Fibroblast of skin of left biceps (primary cell): ENCODE measurements at regions not wholly inside any gene's neighbourhood (a gene's known extent, or its start where the extent isn't known, plus 50 kb on each side); places are given as distances from the start of the nearest gene placed in this dataset.

ENCODE experiments used
- DNase-seq, 2 experiments: peaks; one replicate each; pipeline ENCODE4 v3.0.0-alpha.2; 2013; ENCODE audit warnings: low read depth in 2 of 2

- peak in 1 of 2 experiments; percentile 1 for DNase-seq
Measured at GRCh38 chr20:48463916-48464315, 363.9 kb downstream of the PREX1 start.

- DNase-seq: no peak
Measured at GRCh38 chr20:48463096-48463720, 364.6 kb downstream of the PREX1 start.

GRCh38 chr20:48461735-48462119 is 366.1 kb downstream of the PREX1 start:
- no peak for DNase-seq

- DNase-seq: no peak
Measured at GRCh38 chr20:48461091-48461734, 366.6 kb downstream of the PREX1 start.

- no peak for DNase-seq
Measured at GRCh38 chr20:48460681-48461080, 367.1 kb downstream of the PREX1 start.

GRCh38 chr20:48459722-48460395 is 367.9 kb downstream of the PREX1 start:
- no peak for DNase-seq

GRCh38 chr20:48458601-48459385 is 369.0 kb downstream of the PREX1 start:
- no peak for DNase-seq

- DNase-seq: no peak
Measured at GRCh38 chr20:48458003-48458377, 369.8 kb downstream of the PREX1 start.

- no peak for DNase-seq
Measured at GRCh38 chr20:48457193-48458002, 370.4 kb downstream of the PREX1 start.

GRCh38 chr20:48456366-48457192 is 371.2 kb downstream of the PREX1 start:
- no peak for DNase-seq

- DNase-seq: no peak
Measured at GRCh38 chr20:48455651-48456365, 372.0 kb downstream of the PREX1 start.

- DNase-seq: no peak
Measured at GRCh38 chr20:48454671-48455490, 372.9 kb downstream of the PREX1 start.

- DNase-seq: no peak
Measured at GRCh38 chr20:48453477-48454093, 374.2 kb downstream of the PREX1 start.

- no peak for DNase-seq
Measured at GRCh38 chr20:48451401-48451800, 376.4 kb downstream of the PREX1 start.

GRCh38 chr20:48448666-48449600 is 378.9 kb downstream of the PREX1 start:
- DNase-seq: no peak

- no peak for DNase-seq
Measured at GRCh38 chr20:48447456-48447855, 380.3 kb downstream of the PREX1 start.

- no peak for DNase-seq
Measured at GRCh38 chr20:48445827-48446226, 382.0 kb downstream of the PREX1 start.

GRCh38 chr20:48444249-48444648 is 383.6 kb downstream of the PREX1 start:
- no peak for DNase-seq
